ENCODE measurements at regions not wholly inside any gene's neighbourhood (a gene's known extent, or its start where the extent isn't known, plus 50 kb on each side); places are given as distances from the start of the nearest gene placed in this dataset.

GRCh38 chr9:93871286-93871685 is 83.9 kb downstream of the BARX1 start:
- H3K4me1 ChIP-seq (ENCODE audit: insufficient read depth), result no peaks in the 10 kb centered on the region
- DNase-seq, result no peak
- no peaks in the 10 kb centered on the region for H3K36me3 ChIP-seq
- TF ChIP-seq POLR2A (IDR thresholded peaks at IDR 0.05), result no peak
- TF ChIP-seq EP300 (IDR thresholded peaks at IDR 0.05), result no peak
- no peak for TF ChIP-seq CTCF (IDR thresholded peaks at IDR 0.05)
- WGBS, 3 donors, result 77 to 83% (median 82%) methylated on average over 4 of the region's 4 CpGs
- intact Hi-C loops (cut with DNase I), result no loop called here
- H3K9me3 ChIP-seq, result peaks cover 0 to 5% of the 10 kb centered on the region in 2 donors
- no peak overlapping the region for H3K4me3 ChIP-seq
- H3K27ac ChIP-seq, result no peak overlapping the region
- H3K27me3 ChIP-seq, result no peaks in the 10 kb centered on the region

- H3K4me3 ChIP-seq, result no peak overlapping the region
- H3K27ac ChIP-seq, result no peak overlapping the region
- no peaks in the 10 kb centered on the region for H3K27me3 ChIP-seq
- H3K4me1 ChIP-seq (ENCODE audit: insufficient read depth), result no peaks in the 10 kb centered on the region
- no peak for DNase-seq
- WGBS, 3 donors, result 64 to 78% (median 75%) methylated on average over 8 of the region's 8 CpGs
- TF ChIP-seq POLR2A (IDR thresholded peaks at IDR 0.05) (no peak), EP300 (IDR thresholded peaks at IDR 0.05) (no peak), CTCF (IDR thresholded peaks at IDR 0.05) (no peak)
- intact Hi-C loops (cut with DNase I), result loop anchor here in 1 of 4 donors (10.0 kb wide), 1 partner anchor 645 kb away; no protein-coding TSS in a partner anchor
- H3K9me3 ChIP-seq, result peaks cover 0 to 5% of the 10 kb centered on the region in 2 donors
- no peaks in the 10 kb centered on the region for H3K36me3 ChIP-seq
Measured at GRCh38 chr9:93869863-93870262, 85.3 kb downstream of the BARX1 start.

GRCh38 chr9:93869088-93869487 is 86.1 kb downstream of the BARX1 start:
- Histone ChIP-seq H3K36me3 (no peaks in the 10 kb centered on the region), H3K27ac (no peak overlapping the region), H3K27me3 (no peaks in the 10 kb centered on the region), H3K4me3 (no peak overlapping the region), H3K4me1 (ENCODE audit: insufficient read depth) (no peaks in the 10 kb centered on the region), H3K9me3 (no peaks in the 10 kb centered on the region)
- no peak for DNase-seq
- 35 to 52% (median 44%) methylated on average over 5 of the region's 5 CpGs for WGBS, 3 donors
- TF ChIP-seq CTCF (IDR thresholded peaks at IDR 0.05) (no peak), POLR2A (IDR thresholded peaks at IDR 0.05) (no peak), EP300 (IDR thresholded peaks at IDR 0.05) (no peak)
- intact Hi-C loops (cut with DNase I), result loop anchor here in 1 of 4 donors (10.0 kb wide), 1 partner anchor 646 kb away; no protein-coding TSS in a partner anchor

- no peak for TF ChIP-seq EP300 (IDR thresholded peaks at IDR 0.05)
- TF ChIP-seq CTCF (IDR thresholded peaks at IDR 0.05), result no peak
- no peak for TF ChIP-seq POLR2A (IDR thresholded peaks at IDR 0.05)
Measured at GRCh38 chr9:93865716-93866115, 89.4 kb downstream of the BARX1 start.

More at GRCh38 chr9:93865716-93866115, 89.4 kb downstream of the BARX1 start:
- H3K9me3 ChIP-seq, result no peaks in the 10 kb centered on the region
- H3K27ac ChIP-seq, result no peak overlapping the region
- DNase-seq, result no peak
- H3K4me1 ChIP-seq (ENCODE audit: insufficient read depth), result no peaks in the 10 kb centered on the region
- no peaks in the 10 kb centered on the region for H3K27me3 ChIP-seq
- no peaks in the 10 kb centered on the region for H3K36me3 ChIP-seq
- intact Hi-C loops (cut with DNase I), result loop anchor here in 1 of 4 donors (10.0 kb wide), 1 partner anchor 649 kb away; no protein-coding TSS in a partner anchor
- H3K4me3 ChIP-seq, result no peak overlapping the region
- WGBS, 3 donors, result 79 to 83% (median 81%) methylated on average over 5 of the region's 5 CpGs

Data from ovary (tissue), 7 donors.